Activated CD4-positive, alpha-beta T cell treated with anti-CD3 and anti-CD28 coated beads for 4 hours (primary cell): ENCODE measurements at regions not wholly inside any gene's neighbourhood (a gene's known extent, or its start where the extent isn't known, plus 50 kb on each side); places are given as distances from the start of the nearest gene placed in this dataset.

Source experiments
- DNase-seq, 2 donors: peaks; one replicate each; pipeline ENCODE4 v3.0.0-alpha.2; 2020

DNA sequence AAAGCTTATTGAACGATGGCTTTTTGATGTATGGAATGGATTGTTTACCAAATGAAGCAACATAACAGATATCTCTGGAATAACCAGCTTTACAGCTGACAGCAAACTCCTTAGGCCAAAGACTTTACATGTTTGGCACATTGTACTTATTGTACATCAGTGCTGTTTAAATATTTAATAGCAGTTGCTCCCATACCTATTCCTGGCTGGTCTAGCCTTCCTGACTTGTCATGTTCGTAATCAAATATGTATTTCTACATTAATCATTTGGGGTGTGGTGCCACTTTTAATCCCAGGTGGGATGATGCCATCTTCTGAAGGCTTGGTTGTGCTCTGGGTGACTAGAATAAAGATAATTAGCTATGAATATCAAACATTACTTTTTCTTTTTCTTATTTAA, 67.4 kb upstream of the FRY start:
- DNase-seq = no peak

DNA sequence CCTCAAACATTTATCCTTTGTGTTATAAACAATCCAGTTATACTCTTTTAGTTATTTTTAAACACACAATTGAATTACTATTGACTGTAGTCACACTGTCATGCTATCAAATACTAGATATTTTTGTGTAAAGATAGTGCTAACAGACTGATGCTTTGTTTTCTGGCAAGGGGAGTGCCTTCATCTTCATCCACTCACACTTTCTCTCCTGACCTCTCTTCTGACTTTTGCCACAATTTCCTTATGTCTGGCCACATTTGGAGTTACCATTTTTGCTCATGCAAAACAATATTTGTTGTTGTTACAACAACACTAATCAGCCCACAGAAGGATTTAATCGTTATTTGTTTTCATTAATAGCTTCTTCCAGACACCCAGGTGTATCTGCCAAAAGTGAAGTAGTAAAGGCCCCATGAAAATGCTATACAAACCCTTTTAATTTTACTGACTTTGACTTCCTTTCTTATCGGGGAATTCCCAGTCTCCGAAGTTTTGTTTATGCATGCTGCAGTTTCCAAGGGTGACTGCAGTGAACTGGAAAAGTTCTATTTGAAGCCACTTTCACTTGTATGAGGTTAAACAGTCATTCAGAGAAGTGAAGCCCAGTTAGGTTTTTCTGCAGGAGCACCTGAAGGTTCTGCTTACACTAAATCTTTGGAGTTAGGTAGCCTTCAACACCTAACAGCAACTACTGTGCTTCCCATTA, 66.1 kb upstream of the FRY start:
- DNase-seq = no peak

DNA sequence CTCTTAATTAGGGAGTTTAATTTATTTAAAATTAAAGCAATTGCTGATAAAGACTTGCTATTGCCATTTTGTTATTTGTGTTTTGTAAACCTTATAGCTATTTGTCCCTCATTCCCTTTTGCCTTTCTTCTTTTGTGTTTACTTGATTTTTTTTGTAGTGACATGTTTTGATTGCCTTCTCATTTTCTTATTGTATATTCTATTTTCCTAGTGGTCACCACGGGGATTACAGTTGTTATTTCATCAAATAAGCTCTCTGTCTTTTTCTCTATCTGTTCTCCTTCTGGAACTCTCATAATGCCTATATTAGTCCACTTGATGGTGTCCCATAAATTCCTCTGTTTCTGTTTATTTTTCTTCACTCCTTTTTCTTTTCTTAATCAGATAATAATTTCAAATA, 64.4 kb upstream of the FRY start:
- DNase-seq = no peak

DNA sequence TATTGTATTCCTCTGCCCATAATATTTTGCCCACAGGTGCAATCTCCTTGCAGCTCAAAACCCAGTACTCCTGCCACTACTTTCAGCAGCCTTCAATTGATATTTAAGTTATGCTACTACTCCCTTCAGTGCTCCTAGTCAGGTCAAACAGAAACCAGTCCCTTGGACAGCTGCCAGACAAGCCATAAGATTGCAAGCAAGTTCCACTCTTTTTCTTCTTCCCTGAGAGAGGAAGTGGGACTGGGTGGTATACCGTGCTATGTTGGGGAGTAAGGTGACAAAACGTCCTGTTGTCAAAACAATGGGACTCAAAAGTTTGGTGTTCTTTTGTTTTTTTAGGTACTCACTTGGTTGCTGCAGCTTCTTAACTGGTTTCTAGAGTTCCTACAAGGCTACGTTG, 63.1 kb upstream of the FRY start:
- no peak for DNase-seq

DNA sequence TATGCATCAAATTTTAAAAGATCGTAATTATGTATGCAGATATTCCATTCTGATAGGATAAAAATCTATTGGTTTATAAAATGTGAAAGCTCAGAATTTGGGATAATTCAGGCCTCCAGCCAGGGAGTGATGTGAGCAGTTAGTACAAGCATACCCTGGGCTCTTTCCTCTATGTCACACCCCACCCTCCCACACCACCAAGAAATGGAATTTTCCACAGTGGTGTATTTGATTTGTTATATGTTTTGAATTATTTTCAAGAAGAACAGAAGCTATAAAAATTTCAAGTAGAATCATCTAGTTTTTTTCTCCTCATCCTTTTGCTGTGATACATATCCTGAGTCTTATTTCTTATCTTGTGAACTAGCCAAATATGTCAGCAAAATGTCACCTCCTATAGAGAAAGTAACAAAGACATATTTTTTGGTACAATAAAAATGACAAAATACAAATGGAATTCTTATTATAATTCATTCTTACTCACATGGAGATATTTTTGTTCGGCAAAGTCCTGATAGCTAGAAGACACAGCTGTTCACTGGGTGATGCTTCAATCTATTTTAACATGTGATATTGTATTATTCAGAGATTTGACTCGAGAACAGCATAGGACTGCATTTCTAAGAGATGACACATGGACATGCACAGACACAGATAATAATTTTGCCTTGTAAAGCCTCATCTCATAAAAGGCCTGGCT, 61.2 kb upstream of the FRY start:
- DNase-seq = no peak

DNA sequence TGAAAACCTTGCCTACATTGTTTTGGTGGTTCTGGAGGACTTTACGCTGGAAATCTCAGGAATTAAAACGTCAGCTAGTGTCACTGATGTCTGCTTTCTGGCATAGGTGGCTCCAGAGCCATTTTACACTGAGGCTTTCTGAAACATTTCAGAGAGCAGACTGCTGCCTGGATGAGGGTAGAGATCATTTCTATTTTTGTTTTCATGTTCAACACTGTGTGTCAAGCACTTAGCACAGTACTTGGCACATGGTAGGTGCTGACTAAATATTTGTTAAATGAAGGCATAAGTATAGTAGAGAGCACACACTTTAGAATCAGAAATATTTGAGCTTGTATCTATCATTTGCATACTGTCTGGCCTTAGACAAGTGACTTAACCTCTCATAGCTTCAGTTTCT, 59.1 kb upstream of the FRY start:
- no peak for DNase-seq

DNA sequence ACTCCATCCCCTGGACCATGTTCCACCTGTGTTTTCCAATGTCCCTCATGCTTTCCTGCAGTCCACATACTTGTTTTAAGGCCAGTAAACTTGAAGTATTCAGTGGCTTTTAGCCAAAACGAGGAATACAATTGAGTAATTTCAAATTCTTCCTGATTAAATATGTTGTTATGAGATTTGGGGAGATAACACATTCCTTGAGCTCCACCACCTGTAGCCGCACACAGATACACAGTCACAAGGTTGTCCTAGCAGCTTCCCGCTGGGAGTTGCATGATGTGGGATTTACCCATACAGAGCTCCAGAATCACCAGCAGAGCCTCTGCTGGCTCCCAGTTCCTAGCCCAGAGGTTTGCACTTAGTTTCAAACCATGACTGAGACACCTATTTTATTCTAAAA, 53.6 kb upstream of the FRY start:
- no peak for DNase-seq

DNA sequence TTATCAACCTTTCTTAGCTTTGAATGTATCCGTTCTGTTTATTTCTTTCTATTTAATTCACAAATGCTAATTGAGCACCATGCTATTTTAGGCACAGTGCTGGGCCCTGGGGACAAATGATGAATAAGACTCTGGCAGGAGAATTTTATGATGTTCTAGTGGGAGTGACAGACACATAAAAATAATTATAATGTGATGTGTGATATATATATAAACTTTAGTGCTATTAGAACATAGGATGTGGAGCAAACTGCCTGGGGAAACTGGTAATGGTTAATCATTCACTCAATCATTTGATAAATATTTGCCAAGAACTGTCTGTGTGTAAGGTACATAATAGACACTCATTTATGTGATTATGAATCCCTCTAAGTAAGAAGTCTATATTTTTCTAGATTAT, 50.7 kb upstream of the FRY start:
- no peak for DNase-seq
